A549 (cell line): ENCODE measurements at regions not wholly inside any gene's neighbourhood (a gene's known extent, or its start where the extent isn't known, plus 50 kb on each side); places are given as distances from the start of the nearest gene placed in this dataset.

Experiments used
- ATAC-seq, 2 experiments: fragments of 200-7000 bp in 1 of 2; fragments of >200 bp in 1 of 2; cut with Nextera tagmentation in 1 of 2; cut with Tn5 transposase in 1 of 2; 3 replicates each; pipeline versions ENCODE4 v1.8.0 to v1.9.1; 2018 to 2020; ENCODE audit warnings: mild to moderate bottlenecking in 1 of 2, moderate library complexity in 1 of 2
- CTCF ChIA-PET: fragments of 300-600 bp; sonication (Branson Sonifier 250); formaldehyde crosslinking; extraction: SDS; loops from one replicate; lab custom pipeline; 2021; ENCODE audit warnings: antibody characterized with exemption, inconsistent platforms; lab: Yijun Ruan, JAX
- POLR2A ChIA-PET: fragments of 350-600 bp; formaldehyde crosslinking; extraction: SDS; loops from one replicate; lab custom pipeline; 2021; ENCODE audit warnings: antibody characterized with exemption, inconsistent platforms; lab: Yijun Ruan, JAX
- DNase-seq, 2 experiments: peaks; one replicate each; pipeline versions ENCODE4 v3.0.0 to v3.0.0-alpha.2; 2011 to 2016; ENCODE audit warnings: low read depth in 1 of 2, low spot score in 1 of 2
- FAIRE-seq: peaks from 2 replicates; lab custom pipeline; 2011; peaks lifted over from hg19 to GRCh38; lab: Jason Lieb, UNC
- H3K27ac ChIP-seq, 2 experiments: fragments of >200 bp; sonication (Bioruptor Twin); formaldehyde crosslinking; 3 replicates each; pipeline ENCODE4 v1.5.1; 2016 to 2017
- H3K4me1 ChIP-seq: fragments of >200 bp; sonication (Bioruptor Twin); formaldehyde crosslinking; 3 replicates; pipeline ENCODE4 v1.6.1; 2016
- H3K4me2 ChIP-seq: fragments of >200 bp; sonication (Bioruptor Twin); formaldehyde crosslinking; 3 replicates; pipeline ENCODE4 v1.6.1; 2016
- H3K4me3 ChIP-seq: fragments of >200 bp; sonication (Bioruptor Twin); formaldehyde crosslinking; 3 replicates; pipeline ENCODE4 v1.5.1; 2016
- H3K9me3 ChIP-seq: fragments of >200 bp; sonication (Bioruptor Twin); formaldehyde crosslinking; 3 replicates; pipeline ENCODE4 v1.6.1; 2016
- ATOH8 ChIP-seq: fragments of 250-450 bp; sonication (Bioruptor Pico); IDR thresholded peaks from 2 replicates; pipeline ENCODE4 v1.5.0; 2020; ENCODE audit warnings: low read depth, mild to moderate bottlenecking, moderate library complexity
- CTCF ChIP-seq: fragments of >200 bp; sonication (Bioruptor Twin); formaldehyde crosslinking; IDR thresholded peaks from 3 replicates; pipeline ENCODE4 v1.5.1; 2016
- EHF ChIP-seq: fragments of 250-450 bp; sonication (Bioruptor Pico); IDR thresholded peaks from 2 replicates; pipeline ENCODE4 v1.5.0; 2020; ENCODE audit warnings: mild to moderate bottlenecking
- EP300 ChIP-seq, 2 experiments: fragments of >200 bp; sonication (Bioruptor Twin); formaldehyde crosslinking; IDR thresholded peaks; 2 replicates in 1 of 2; 3 replicates in 1 of 2; pipeline ENCODE4 v1.6.1; 2016 to 2017
- FOSL2 ChIP-seq, 2 experiments: fragments of 450-650 bp in 1 of 2; fragments of >200 bp in 1 of 2; sonication (Bioruptor Twin) in 1 of 2; formaldehyde crosslinking; IDR thresholded peaks; 2 replicates each; pipeline versions ENCODE4 v1.5.0 to v1.6.1; 2016 to 2020; ENCODE audit warnings: mild to moderate bottlenecking in 1 of 2, moderate library complexity in 1 of 2
- FOXS1 ChIP-seq: fragments of 250-450 bp; sonication (Bioruptor Pico); IDR thresholded peaks from 2 replicates; pipeline ENCODE4 v1.5.0; 2020; ENCODE audit warnings: mild to moderate bottlenecking, moderate library complexity
- GATA3 ChIP-seq: IDR thresholded peaks from 2 replicates; pipeline ENCODE4 v1.6.1; 2012; ENCODE audit warnings: borderline replicate concordance
- HDAC2 ChIP-seq: fragments of 200-600 bp; sonication (generic); IDR thresholded peaks from 2 replicates; pipeline ENCODE4 v1.6.1; 2016
- HEYL ChIP-seq: fragments of 250-450 bp; sonication (Bioruptor Pico); IDR thresholded peaks from 2 replicates; pipeline ENCODE4 v1.8.0; 2021; ENCODE audit warnings: mild to moderate bottlenecking, moderate library complexity
- HOXB13 ChIP-seq: fragments of 250-450 bp; sonication (Bioruptor Pico); IDR thresholded peaks from 2 replicates; pipeline ENCODE4 v1.5.0; 2020; ENCODE audit warnings: low read depth, mild to moderate bottlenecking, moderate library complexity
- JUN ChIP-seq, 2 experiments: fragments of >200 bp; sonication (Bioruptor Twin); formaldehyde crosslinking; IDR thresholded peaks; 2 replicates in 1 of 2; 3 replicates in 1 of 2; pipeline ENCODE4 v1.6.1; 2016 to 2017
- KDM1A ChIP-seq: fragments of 200-600 bp; sonication (generic); IDR thresholded peaks from 2 replicates; pipeline ENCODE4 v1.6.1; 2016; ENCODE audit warnings: low read depth, mild to moderate bottlenecking
- MAFK ChIP-seq: fragments of 450-650 bp; IDR thresholded peaks from 2 replicates; pipeline ENCODE4 v1.6.1; 2014; ENCODE audit not compliant: partially characterized antibody
- PHF8 ChIP-seq: fragments of 200-600 bp; sonication (generic); IDR thresholded peaks from 2 replicates; pipeline ENCODE4 v1.6.1; 2016; ENCODE audit warnings: low read depth, mild to moderate bottlenecking, antibody characterized with exemption, moderate library complexity, borderline replicate concordance
- POLR2AphosphoS2 ChIP-seq: conservative IDR thresholded peaks from 2 replicates; pipeline ENCODE4 v1.6.1; 2012; ENCODE audit warnings: low read length, improper control_type of control experiment, inconsistent platforms
- RARB ChIP-seq: fragments of 250-450 bp; sonication (Bioruptor Pico); IDR thresholded peaks from 2 replicates; pipeline ENCODE4 v1.8.0; 2021; ENCODE audit warnings: mild to moderate bottlenecking, moderate library complexity
- RCOR1 ChIP-seq: fragments of 150-350 bp; IDR thresholded peaks from 2 replicates; pipeline ENCODE4 v1.6.1; 2014; ENCODE audit warnings: antibody characterized with exemption, low read length, low read depth
- TFCP2L1 ChIP-seq: fragments of 250-450 bp; sonication (Bioruptor Pico); IDR thresholded peaks from 2 replicates; pipeline ENCODE4 v1.5.0; 2021; ENCODE audit warnings: mild to moderate bottlenecking
- TP53 ChIP-seq: fragments of 250-450 bp; sonication (Bioruptor Pico); IDR thresholded peaks from 2 replicates; pipeline ENCODE4 v1.5.0; 2021; ENCODE audit warnings: mild to moderate bottlenecking, moderate library complexity
- ZSCAN20 ChIP-seq: fragments of 250-450 bp; sonication (Bioruptor Pico); IDR thresholded peaks from 2 replicates; pipeline ENCODE4 v1.8.0; 2022; ENCODE audit warnings: mild to moderate bottlenecking, moderate library complexity
- WGBS: methylation state at CpG from one replicate; pipeline ENCODE4 v1.1.6; 2017; ENCODE audit errors: missing lambda C conversion rate; 5-methylcytosine and 5-hydroxymethylcytosine counted together
- TF ChIP-seq, protein P1 (sequence below): fragments of >200 bp; sonication (Bioruptor Twin); formaldehyde crosslinking; IDR thresholded peaks from 3 replicates; pipeline ENCODE4 v1.6.1; 2016
- TF ChIP-seq, protein P2 (sequence below): fragments of 450-650 bp; IDR thresholded peaks from 2 replicates; pipeline ENCODE4 v1.6.1; 2014; ENCODE audit warnings: antibody characterized with exemption

GRCh38 chr3:76500746-76501275 is 539.1 kb upstream of the ROBO2 start:
- WGBS = 5% methylated on average over 2 of the region's 2 CpGs
- FAIRE-seq = no peak
- no peak overlapping the region for H3K4me2 ChIP-seq

GRCh38 chr3:76501315-76501714 is 538.6 kb upstream of the ROBO2 start:
- CTCF ChIA-PET = no interaction called here
- DNase-seq (no peak), ATAC-seq (no peak), FAIRE-seq (no peak)
- Histone ChIP-seq H3K9me3 (no peaks in the 10 kb centered on the region; the same call in 2 of the 3 replicates), H3K4me2 (no peak overlapping the region), H3K4me3 (no peak overlapping the region), H3K27ac (no peak overlapping the region), H3K4me1 (no peaks in the 10 kb centered on the region)
- POLR2A ChIA-PET = no interaction called here
- no peak for TF ChIP-seq ZSCAN20 (CRISPR knock-in tag)
- no peak for TF ChIP-seq ATOH8
- no peak for TF ChIP-seq HDAC2
- TF ChIP-seq HEYL (CRISPR knock-in tag) = no peak
- TF ChIP-seq GATA3 = no peak
- no peak for TF ChIP-seq FOXS1
- TF ChIP-seq FOSL2 (IDR thresholded peaks at IDR 0.05) = no peak
- no peak for TF ChIP-seq FOSL2 (CRISPR knock-in tag; IDR thresholded peaks at IDR 0.05)
- no peak for TF ChIP-seq RCOR1
- no peak for TF ChIP-seq CTCF
- TF ChIP-seq POLR2AphosphoS2 = no peak
- TF ChIP-seq EP300 (IDR thresholded peaks at IDR 0.05) = no peak
- no peak for TF ChIP-seq EHF (CRISPR knock-in tag)
- 0% methylated on average over 1 of the region's 1 CpG for WGBS

More at GRCh38 chr3:76500746-76501275, 539.1 kb upstream of the ROBO2 start:
- Histone ChIP-seq H3K4me3 (no peak overlapping the region), H3K27ac (no peak overlapping the region), H3K9me3 (no peaks in the 10 kb centered on the region; the same call in 2 of the 3 replicates), H3K4me1 (no peaks in the 10 kb centered on the region)
- DNase-seq (no peak), ATAC-seq (no peak)
- ChIA-PET CTCF (no interaction called here), POLR2A (no interaction called here)
- TF ChIP-seq TP53 (no peak), RARB (CRISPR knock-in tag) (no peak), EP300 (IDR thresholded peaks at IDR 0.05) (no peak), TFCP2L1 (CRISPR knock-in tag) (no peak), ATOH8 (no peak), PHF8 (no peak), HOXB13 (no peak), MAFK (no peak), JUN (IDR thresholded peaks at IDR 0.05) (no peak), POLR2AphosphoS2 (no peak), KDM1A (no peak)
- TF ChIP-seq, protein P1, sequence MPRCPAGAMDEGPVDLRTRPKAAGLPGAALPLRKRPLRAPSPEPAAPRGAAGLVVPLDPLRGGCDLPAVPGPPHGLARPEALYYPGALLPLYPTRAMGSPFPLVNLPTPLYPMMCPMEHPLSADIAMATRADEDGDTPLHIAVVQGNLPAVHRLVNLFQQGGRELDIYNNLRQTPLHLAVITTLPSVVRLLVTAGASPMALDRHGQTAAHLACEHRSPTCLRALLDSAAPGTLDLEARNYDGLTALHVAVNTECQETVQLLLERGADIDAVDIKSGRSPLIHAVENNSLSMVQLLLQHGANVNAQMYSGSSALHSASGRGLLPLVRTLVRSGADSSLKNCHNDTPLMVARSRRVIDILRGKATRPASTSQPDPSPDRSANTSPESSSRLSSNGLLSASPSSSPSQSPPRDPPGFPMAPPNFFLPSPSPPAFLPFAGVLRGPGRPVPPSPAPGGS = no peak
- TF ChIP-seq, protein P2, sequence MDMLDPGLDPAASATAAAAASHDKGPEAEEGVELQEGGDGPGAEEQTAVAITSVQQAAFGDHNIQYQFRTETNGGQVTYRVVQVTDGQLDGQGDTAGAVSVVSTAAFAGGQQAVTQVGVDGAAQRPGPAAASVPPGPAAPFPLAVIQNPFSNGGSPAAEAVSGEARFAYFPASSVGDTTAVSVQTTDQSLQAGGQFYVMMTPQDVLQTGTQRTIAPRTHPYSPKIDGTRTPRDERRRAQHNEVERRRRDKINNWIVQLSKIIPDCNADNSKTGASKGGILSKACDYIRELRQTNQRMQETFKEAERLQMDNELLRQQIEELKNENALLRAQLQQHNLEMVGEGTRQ = no peak
